ENCODE measurements at regions not wholly inside any gene's neighbourhood (a gene's known extent, or its start where the extent isn't known, plus 50 kb on each side); places are given as distances from the start of the nearest gene placed in this dataset.

GRCh38 chr21:35777081-35777480 is 283.2 kb downstream of the SETD4 start:
- no peak for TF ChIP-seq CTCF (conservative IDR thresholded peaks at IDR 0.05; ENCODE audit: low read length)
- H3K4me3 ChIP-seq (ENCODE audit: low read length), result no peak overlapping the region
- DNase-seq (ENCODE audit: low read depth), result no peak

- no peak for TF ChIP-seq CTCF (conservative IDR thresholded peaks at IDR 0.05; ENCODE audit: low read length)
- DNase-seq (ENCODE audit: low read depth), result no peak
- no peak overlapping the region for H3K4me3 ChIP-seq (ENCODE audit: low read length)
Observed at GRCh38 chr21:35775778-35776544, 284.4 kb downstream of the SETD4 start.

GRCh38 chr21:35770101-35770945 is 290.0 kb downstream of the SETD4 start:
- DNase-seq (ENCODE audit: low read depth), result no peak
- no peak overlapping the region for H3K4me3 ChIP-seq (ENCODE audit: low read length)
- TF ChIP-seq CTCF (conservative IDR thresholded peaks at IDR 0.05; ENCODE audit: low read length), result no peak

- H3K4me3 ChIP-seq (ENCODE audit: low read length), result no peak overlapping the region
- peak; percentile 81 for DNase-seq (ENCODE audit: low read depth)
- TF ChIP-seq CTCF (conservative IDR thresholded peaks at IDR 0.05; ENCODE audit: low read length), result no peak
Observed at GRCh38 chr21:35768187-35768586, 292.1 kb downstream of the SETD4 start.

- no peak overlapping the region for H3K4me3 ChIP-seq (ENCODE audit: low read length)
- peak; percentile 38 for DNase-seq (ENCODE audit: low read depth)
- TF ChIP-seq CTCF (conservative IDR thresholded peaks at IDR 0.05; ENCODE audit: low read length), result no peak
Observed at GRCh38 chr21:35764586-35764985, 295.7 kb downstream of the SETD4 start.

GRCh38 chr21:35764077-35764476 is 296.2 kb downstream of the SETD4 start:
- no peak for DNase-seq (ENCODE audit: low read depth)
- H3K4me3 ChIP-seq (ENCODE audit: low read length), result no peak overlapping the region
- TF ChIP-seq CTCF (conservative IDR thresholded peaks at IDR 0.05; ENCODE audit: low read length), result no peak
